Keratinocyte (primary cell): ENCODE measurements at regions not wholly inside any gene's neighbourhood (a gene's known extent, or its start where the extent isn't known, plus 50 kb on each side); places are given as distances from the start of the nearest gene placed in this dataset.

ENCODE experiments used
- EZH2 ChIP-seq: IDR thresholded peaks from one replicate; pipeline ENCODE4 v1.6.1; 2012; ENCODE audit warnings: inconsistent platforms, mild to moderate bottlenecking, low read length, moderate library complexity
- TF ChIP-seq, protein P1 (sequence below), 3 experiments: IDR thresholded peaks in 1 of 3; conservative IDR thresholded peaks in 1 of 3; optimal IDR thresholded peaks in 1 of 3; 2 replicates in 2 of 3; 3 replicates in 1 of 3; pipeline versions ENCODE3 to v1.5.1; 2011; ENCODE audit warnings: low read length in 3 of 3, mild to moderate bottlenecking in 3 of 3, moderate library complexity in 2 of 3, control low read depth in 1 of 3, inconsistent platforms in 1 of 3; ENCODE audit not compliant: insufficient read depth in 2 of 3; ENCODE audit errors: extremely low read depth in 1 of 3

DNA sequence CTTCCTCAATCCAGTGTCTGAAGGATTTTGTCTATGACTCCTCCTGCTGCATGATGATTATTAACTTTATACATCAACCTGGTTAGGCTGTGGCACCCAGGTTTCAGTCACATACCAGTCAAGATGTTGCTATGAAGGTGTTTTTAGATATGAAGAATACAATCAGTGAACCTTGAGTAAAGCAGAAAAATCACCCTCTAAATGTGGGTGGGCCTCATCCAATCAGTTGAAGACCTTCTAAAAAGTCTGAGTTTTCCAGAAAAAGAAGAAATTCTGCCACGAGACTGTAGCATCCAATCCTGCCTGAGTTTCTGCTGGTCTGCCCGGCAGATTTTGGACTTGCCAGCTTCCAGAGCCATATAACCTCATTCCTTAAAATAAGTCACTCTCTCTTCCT lies 126.1 kb upstream of the FRMD4A start:
- TF ChIP-seq, protein P1, sequence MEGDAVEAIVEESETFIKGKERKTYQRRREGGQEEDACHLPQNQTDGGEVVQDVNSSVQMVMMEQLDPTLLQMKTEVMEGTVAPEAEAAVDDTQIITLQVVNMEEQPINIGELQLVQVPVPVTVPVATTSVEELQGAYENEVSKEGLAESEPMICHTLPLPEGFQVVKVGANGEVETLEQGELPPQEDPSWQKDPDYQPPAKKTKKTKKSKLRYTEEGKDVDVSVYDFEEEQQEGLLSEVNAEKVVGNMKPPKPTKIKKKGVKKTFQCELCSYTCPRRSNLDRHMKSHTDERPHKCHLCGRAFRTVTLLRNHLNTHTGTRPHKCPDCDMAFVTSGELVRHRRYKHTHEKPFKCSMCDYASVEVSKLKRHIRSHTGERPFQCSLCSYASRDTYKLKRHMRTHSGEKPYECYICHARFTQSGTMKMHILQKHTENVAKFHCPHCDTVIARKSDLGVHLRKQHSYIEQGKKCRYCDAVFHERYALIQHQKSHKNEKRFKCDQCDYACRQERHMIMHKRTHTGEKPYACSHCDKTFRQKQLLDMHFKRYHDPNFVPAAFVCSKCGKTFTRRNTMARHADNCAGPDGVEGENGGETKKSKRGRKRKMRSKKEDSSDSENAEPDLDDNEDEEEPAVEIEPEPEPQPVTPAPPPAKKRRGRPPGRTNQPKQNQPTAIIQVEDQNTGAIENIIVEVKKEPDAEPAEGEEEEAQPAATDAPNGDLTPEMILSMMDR (optimal IDR thresholded peaks at IDR 0.05 in 1 of 3, IDR thresholded peaks at IDR 0.05 in 1 of 3, conservative IDR thresholded peaks at IDR 0.05 in 1 of 3; ENCODE audit: extremely low read depth in 1 of 3, insufficient read depth in 2 of 3, low read length in 3 of 3): no peak
- TF ChIP-seq EZH2: no peak
